ENCODE measurements at regions not wholly inside any gene's neighbourhood (a gene's known extent, or its start where the extent isn't known, plus 50 kb on each side); places are given as distances from the start of the nearest gene placed in this dataset.

DNA sequence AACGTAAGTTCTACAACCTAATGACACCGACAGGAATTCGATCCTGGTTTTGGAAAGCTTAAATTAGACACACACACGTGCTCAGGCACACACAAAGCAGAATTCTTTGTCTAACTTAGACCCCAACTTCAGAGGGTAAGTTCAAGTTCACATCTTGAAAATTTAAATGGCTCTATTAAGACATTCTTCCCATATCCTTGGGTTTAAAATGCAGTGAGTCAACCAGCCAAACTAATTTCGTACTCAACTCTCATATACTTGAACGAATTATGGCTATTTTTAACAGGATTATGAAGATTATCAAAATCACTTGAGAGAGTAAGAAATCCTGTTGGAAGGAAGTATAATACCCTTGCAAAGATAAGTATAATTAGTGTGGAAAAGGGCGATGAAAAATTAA, 53.2 kb upstream of the ARL4C start:
- TF ChIP-seq, protein P1, sequence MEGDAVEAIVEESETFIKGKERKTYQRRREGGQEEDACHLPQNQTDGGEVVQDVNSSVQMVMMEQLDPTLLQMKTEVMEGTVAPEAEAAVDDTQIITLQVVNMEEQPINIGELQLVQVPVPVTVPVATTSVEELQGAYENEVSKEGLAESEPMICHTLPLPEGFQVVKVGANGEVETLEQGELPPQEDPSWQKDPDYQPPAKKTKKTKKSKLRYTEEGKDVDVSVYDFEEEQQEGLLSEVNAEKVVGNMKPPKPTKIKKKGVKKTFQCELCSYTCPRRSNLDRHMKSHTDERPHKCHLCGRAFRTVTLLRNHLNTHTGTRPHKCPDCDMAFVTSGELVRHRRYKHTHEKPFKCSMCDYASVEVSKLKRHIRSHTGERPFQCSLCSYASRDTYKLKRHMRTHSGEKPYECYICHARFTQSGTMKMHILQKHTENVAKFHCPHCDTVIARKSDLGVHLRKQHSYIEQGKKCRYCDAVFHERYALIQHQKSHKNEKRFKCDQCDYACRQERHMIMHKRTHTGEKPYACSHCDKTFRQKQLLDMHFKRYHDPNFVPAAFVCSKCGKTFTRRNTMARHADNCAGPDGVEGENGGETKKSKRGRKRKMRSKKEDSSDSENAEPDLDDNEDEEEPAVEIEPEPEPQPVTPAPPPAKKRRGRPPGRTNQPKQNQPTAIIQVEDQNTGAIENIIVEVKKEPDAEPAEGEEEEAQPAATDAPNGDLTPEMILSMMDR (optimal IDR thresholded peaks at IDR 0.05 in 1 of 3, IDR thresholded peaks at IDR 0.05 in 1 of 3, conservative IDR thresholded peaks at IDR 0.05 in 1 of 3; ENCODE audit: extremely low read depth in 1 of 3, insufficient read depth in 2 of 3, low read length in 3 of 3) = no peak
- no peak for TF ChIP-seq EZH2 (IDR thresholded peaks at IDR 0.05; ENCODE audit: low read length)

Measured in keratinocyte (primary cell).